Fibroblast of lung (primary cell): ENCODE measurements at regions not wholly inside any gene's neighbourhood (a gene's known extent, or its start where the extent isn't known, plus 50 kb on each side); places are given as distances from the start of the nearest gene placed in this dataset.

ENCODE experiments used
- EZH2 ChIP-seq: IDR thresholded peaks from 2 replicates; pipeline ENCODE4 v1.5.1; 2012; ENCODE audit warnings: low read length, control low read depth, mild to moderate bottlenecking; ENCODE audit errors: missing control alignments
- TF ChIP-seq, protein P1 (sequence below), 2 donors: IDR thresholded peaks in 1 of 2; conservative IDR thresholded peaks in 1 of 2; 1 replicate in 1 of 2; 2 replicates in 1 of 2; pipeline ENCODE4 v1.5.1; 2011 to 2012; ENCODE audit warnings: low read length in 2 of 2, control low read depth in 1 of 2, inconsistent platforms in 1 of 2, low read depth in 1 of 2, mild to moderate bottlenecking in 1 of 2

DNA sequence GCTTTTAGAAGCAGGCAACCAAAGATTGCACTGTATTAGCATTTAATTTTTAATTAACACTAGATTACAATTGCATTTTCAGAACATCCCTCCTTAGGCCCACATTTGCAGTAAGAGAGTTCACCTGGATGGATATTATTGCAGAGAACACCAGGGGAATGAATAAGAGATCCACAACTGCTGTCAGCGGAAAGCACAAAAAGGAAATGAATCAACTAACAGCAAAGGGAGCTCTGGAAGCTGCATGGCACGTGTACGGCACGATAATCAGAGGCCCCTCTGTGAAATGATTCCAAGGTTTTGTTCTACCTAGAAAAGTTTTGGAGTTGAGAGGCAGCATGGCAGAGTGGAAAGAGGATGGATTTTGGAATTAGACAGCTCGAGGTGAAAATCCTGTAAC is 361.2 kb upstream of the C9orf72 start:
- TF ChIP-seq, protein P1, sequence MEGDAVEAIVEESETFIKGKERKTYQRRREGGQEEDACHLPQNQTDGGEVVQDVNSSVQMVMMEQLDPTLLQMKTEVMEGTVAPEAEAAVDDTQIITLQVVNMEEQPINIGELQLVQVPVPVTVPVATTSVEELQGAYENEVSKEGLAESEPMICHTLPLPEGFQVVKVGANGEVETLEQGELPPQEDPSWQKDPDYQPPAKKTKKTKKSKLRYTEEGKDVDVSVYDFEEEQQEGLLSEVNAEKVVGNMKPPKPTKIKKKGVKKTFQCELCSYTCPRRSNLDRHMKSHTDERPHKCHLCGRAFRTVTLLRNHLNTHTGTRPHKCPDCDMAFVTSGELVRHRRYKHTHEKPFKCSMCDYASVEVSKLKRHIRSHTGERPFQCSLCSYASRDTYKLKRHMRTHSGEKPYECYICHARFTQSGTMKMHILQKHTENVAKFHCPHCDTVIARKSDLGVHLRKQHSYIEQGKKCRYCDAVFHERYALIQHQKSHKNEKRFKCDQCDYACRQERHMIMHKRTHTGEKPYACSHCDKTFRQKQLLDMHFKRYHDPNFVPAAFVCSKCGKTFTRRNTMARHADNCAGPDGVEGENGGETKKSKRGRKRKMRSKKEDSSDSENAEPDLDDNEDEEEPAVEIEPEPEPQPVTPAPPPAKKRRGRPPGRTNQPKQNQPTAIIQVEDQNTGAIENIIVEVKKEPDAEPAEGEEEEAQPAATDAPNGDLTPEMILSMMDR (conservative IDR thresholded peaks at IDR 0.05 in 1 of 2, IDR thresholded peaks at IDR 0.05 in 1 of 2; ENCODE audit: low read depth in 1 of 2, low read length in 2 of 2) = no peak
- TF ChIP-seq EZH2 = no peak
